Activated CD4-positive, alpha-beta T cell treated with anti-CD3 and anti-CD28 coated beads for 48 hours (primary cell): ENCODE measurements at regions not wholly inside any gene's neighbourhood (a gene's known extent, or its start where the extent isn't known, plus 50 kb on each side); places are given as distances from the start of the nearest gene placed in this dataset.
"Not testable (repeated sequence)": the region's sequence is repeated elsewhere in the genome, so short reads cannot be mapped to it uniquely, and the experiment has no call there.

Source experiments
- DNase-seq: peaks from one replicate; pipeline ENCODE4 v3.0.0-alpha.2; 2020

GRCh38 chr9:89949111-89949510 lies 344.3 kb downstream of the GADD45G start:
- no peak for DNase-seq

GRCh38 chr9:89951675-89952074 lies 346.9 kb downstream of the GADD45G start:
- DNase-seq, result no peak

GRCh38 chr9:89952401-89952800 lies 347.6 kb downstream of the GADD45G start:
- no peak for DNase-seq

GRCh38 chr9:89953263-89953662 lies 348.5 kb downstream of the GADD45G start:
- DNase-seq, result not testable (repeated sequence)

- DNase-seq, result no peak
Observed at GRCh38 chr9:89953824-89954615, 349.2 kb downstream of the GADD45G start.

- DNase-seq, result no peak
Observed at GRCh38 chr9:89955144-89955543, 350.3 kb downstream of the GADD45G start.

- DNase-seq, result no peak
Observed at GRCh38 chr9:89955626-89956025, 350.8 kb downstream of the GADD45G start.

GRCh38 chr9:89956331-89956730 lies 351.5 kb downstream of the GADD45G start:
- no peak for DNase-seq

GRCh38 chr9:89956907-89957306 lies 352.1 kb downstream of the GADD45G start:
- DNase-seq, result no peak

- no peak for DNase-seq
Observed at GRCh38 chr9:89958086-89958485, 353.3 kb downstream of the GADD45G start.

- no peak for DNase-seq
Observed at GRCh38 chr9:89961616-89962341, 357.0 kb downstream of the GADD45G start.

- no peak for DNase-seq
Observed at GRCh38 chr9:89963280-89963679, 358.5 kb downstream of the GADD45G start.

GRCh38 chr9:89967527-89967926 lies 362.7 kb downstream of the GADD45G start:
- no peak for DNase-seq

GRCh38 chr9:89969156-89969675 lies 364.4 kb downstream of the GADD45G start:
- DNase-seq, result peak; percentile 31

- DNase-seq, result peak; percentile 24
Observed at GRCh38 chr9:89969881-89970639, 365.2 kb downstream of the GADD45G start.

- DNase-seq, result no peak
Observed at GRCh38 chr9:89970701-89971100, 365.9 kb downstream of the GADD45G start.

GRCh38 chr9:89972535-89972934 lies 367.7 kb downstream of the GADD45G start:
- DNase-seq, result no peak

GRCh38 chr9:89974582-89974981 lies 369.8 kb downstream of the GADD45G start:
- DNase-seq, result no peak

GRCh38 chr9:89975024-89975423 lies 370.2 kb downstream of the GADD45G start:
- DNase-seq, result no peak

- no peak for DNase-seq
Observed at GRCh38 chr9:89975630-89976029, 370.8 kb downstream of the GADD45G start.

GRCh38 chr9:89978185-89978584 lies 373.4 kb downstream of the GADD45G start:
- no peak for DNase-seq

- DNase-seq, result no peak
Observed at GRCh38 chr9:89980600-89980999, 375.8 kb downstream of the GADD45G start.

GRCh38 chr9:89982016-89982415 lies 377.2 kb downstream of the GADD45G start:
- DNase-seq, result no peak
